ENCODE measurements at regions not wholly inside any gene's neighbourhood (a gene's known extent, or its start where the extent isn't known, plus 50 kb on each side); places are given as distances from the start of the nearest gene placed in this dataset.
"Not testable (repeated sequence)": the region's sequence is repeated elsewhere in the genome, so short reads cannot be mapped to it uniquely, and the experiment has no call there.

DNA sequence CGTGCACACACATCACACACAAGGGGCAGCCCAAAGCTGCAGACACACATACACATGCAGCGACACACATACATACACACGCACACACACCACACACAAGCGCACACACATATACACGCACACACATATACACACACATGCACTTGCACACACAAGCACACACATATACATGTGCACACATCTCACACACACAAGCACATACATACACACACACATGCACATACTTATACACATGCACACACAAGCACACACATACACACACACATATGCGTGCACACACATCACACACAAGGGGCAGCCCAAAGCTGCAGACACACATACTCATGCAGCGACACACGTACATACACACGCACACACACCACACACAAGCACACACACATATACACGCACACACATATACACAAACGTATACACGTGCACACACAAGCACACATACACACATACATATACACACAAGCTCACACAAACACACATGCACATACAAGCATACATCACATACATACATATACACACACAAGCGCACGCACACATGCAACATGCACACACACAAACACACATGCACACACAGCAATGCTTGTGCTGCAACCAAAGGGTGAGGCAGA is 178.8 kb upstream of the PFKP start:
- DNase-seq, result no peak

DNA sequence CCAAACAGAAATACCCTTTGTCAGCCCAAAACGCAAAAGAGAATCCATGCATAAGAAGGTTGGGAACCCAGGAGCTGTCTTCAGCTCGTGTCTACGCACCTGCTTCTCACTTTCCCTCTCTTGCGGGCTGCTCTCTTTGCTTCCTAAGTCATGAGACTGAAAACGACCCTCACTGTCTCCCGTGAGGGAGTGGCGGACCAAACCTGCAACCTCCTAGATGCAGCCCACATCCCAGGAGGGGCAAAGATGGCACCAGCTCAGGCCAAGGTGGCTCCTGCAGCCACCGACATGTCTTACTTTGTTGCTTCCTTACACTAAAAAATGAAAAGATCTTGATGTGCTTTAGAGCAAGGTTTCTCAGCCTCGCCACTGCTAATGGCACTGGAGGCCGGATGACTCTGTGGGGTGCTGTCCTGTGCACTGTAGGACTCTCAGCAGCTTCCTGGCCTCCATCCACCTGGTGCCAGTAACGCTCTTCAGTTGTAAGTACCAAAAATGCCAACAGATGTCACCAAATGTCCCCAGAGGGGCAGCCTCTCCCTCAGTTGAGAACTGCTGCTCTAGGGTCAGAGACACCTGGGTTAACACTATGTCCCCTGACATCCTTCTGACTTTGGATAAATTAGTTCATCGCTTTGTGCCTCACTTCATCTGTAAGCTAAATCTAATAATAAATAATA is 179.8 kb upstream of the PFKP start:
- no peak for DNase-seq

DNA sequence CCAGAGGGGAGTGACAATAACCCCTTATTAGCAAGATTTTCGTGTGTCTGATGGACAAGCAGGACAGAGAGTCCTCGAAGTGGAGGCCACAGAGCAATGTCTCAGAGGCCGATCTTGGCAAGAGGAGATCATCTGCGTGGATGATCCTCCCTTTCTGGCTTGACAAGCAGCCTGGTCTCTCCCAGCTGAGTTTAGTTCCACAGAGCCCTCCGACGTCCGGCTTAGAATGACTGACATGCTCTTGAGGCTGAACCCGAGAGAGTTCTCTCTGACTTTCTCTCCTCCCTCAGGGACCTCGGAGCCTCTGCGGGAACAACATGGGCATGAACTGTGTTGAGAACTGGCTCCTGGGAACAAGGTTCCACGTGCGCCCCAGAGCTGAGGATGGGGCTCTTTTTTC is 180.7 kb upstream of the PFKP start:
- DNase-seq, result no peak

DNA sequence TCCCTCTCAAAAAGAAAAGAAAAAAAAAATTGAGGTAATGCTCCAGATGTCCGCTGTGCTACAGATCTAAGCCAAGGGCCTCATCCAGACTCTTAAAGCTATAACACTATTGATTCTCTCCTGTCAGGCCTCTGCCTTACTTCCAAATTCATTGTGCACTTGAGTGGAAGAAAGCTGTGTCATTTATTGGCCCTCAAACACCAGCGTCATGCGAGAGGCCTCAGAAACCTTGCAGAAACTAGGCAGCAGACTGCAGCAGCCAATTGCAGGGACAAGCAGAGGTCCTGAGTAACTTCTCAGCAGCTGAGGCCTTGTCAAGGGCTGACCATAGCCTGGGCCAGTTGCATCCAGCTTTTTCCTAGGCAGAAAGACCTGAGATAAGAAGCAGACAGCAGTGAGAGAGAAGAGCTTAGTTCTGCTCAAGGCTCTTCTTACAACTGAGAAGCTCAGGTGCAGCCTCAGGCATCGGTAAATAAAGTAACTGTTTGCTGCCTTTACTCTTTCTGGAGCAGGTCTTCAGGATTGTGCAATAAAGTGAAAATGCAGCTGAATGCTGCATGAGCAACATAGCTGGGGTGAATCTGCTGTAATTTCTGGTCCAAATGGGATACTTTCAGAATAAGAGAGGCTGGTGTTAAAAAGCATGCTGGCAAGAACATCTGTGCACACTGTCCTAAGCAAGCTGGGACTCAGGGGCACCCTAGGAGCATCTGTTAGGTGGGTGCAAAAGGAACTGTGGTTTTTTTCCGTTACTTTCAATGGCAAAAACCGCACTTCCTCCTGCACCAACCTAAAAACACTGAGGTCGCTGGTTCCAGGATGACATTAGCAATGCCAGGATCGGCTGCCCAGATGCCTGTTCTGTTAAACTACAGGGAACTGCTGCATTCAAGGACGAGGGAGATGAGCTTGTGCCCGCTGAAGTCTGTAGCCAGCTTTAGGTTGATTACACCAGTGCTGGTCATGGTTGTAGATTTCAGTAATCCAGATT is 181.8 kb upstream of the PFKP start:
- no peak for DNase-seq

GRCh38 chr10:2883983-2884540 is 183.3 kb upstream of the PFKP start:
- DNase-seq, result not testable (repeated sequence)

DNA sequence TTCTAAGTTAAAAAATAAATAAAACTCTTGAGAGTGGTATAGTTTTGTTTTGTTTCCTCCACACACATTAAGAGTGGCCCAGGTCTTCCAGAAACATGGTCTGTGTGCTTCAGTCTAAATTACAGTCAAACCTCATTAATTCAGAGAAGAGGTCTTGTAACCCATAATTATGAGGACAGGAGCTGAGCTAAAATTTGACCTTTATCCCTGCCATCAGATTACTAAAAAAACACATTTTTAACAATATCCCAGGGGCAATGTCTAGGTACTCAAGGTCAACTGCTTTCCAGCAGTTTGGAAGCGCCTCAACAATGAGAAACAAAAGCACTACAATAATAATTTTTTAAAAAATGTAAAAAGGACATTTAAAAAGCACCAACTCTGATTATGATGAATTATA is 184.1 kb upstream of the PFKP start:
- no peak for DNase-seq

DNA sequence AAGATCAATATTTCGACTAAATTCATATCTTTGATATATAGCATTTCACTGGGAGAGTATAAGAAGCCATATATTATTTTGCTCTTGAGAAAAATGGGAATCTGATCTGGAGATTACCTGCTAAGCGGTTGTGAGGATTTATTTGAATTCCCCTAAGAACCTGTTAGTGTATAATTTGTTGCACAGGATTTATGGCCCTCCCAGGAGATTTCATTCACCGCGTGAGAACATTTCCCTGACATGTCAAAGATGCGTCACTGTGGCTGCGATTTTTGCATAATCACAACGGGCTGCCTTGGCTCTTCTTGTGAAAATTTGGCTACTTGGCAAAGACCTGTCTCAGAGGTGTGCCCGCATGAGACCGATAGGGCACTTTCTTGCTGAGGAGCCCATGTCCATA is 184.7 kb upstream of the PFKP start:
- DNase-seq, result no peak

- no peak for DNase-seq
Measured at GRCh38 chr10:2881720-2882620, 185.4 kb upstream of the PFKP start.

DNA sequence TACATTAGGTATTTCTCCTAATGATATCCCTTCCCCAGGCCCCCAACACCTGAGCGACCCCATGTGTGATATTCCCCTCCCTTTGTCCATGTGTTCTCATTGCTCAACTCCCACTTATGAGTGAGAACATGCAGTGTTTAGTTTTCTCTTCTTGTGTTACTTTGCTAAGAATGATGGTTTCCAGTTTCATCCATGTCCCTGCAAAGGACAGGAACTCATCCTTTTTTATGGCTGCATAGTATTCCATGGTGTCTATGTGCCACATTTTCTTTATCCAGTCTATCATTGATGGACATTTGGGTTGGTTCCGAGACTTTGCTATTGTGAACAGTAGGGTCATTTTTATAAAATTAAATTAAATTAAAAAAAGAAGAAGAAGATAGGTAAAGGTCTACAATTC is 187.3 kb upstream of the PFKP start:
- DNase-seq, result not testable (repeated sequence)

- no peak for DNase-seq
Measured at GRCh38 chr10:2878818-2879217, 188.5 kb upstream of the PFKP start.

- no peak for DNase-seq
Measured at GRCh38 chr10:2876032-2876431, 191.3 kb upstream of the PFKP start.

DNA sequence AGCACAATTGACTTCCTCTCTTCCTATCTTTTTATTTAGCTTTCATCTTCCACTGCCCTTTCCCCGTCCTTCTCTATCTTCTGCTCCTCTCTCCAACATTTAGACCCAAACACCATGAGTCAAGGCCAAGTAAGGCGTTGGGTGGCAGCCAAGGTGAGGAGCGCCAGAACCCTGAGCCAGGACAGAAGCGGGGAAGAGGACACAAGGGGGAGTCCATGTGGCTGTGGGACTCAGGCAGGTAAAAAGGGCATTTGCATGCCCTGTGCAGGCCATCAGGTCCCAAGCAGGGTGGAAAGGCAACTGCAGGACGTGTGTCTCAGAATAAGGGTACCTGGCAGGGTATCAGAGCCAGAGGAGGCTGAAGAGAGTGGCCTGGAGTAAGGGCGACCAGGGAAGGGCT is 192.4 kb upstream of the PFKP start:
- no peak for DNase-seq

DNA sequence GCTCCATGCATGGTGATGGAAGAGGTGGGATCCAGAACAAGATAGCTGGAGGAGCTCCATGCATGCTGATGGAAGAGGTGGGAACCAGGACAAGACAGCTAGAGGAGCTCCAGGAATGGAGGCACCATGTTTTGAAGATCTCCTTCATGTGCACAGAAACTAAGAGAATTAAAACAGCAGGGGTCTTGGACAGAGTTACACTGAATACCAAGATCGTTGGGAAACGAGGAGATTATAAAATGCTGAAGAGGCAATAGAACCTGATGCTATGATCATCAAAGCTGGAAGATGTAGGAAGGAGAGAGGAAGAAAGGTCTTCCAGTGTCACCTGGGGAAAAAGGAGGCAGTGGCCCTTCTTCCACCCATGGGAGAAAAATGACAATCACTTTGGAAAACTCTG is 193.6 kb upstream of the PFKP start:
- DNase-seq, result no peak

GRCh38 chr10:2871673-2872219 is 195.6 kb upstream of the PFKP start:
- DNase-seq, result no peak

DNA sequence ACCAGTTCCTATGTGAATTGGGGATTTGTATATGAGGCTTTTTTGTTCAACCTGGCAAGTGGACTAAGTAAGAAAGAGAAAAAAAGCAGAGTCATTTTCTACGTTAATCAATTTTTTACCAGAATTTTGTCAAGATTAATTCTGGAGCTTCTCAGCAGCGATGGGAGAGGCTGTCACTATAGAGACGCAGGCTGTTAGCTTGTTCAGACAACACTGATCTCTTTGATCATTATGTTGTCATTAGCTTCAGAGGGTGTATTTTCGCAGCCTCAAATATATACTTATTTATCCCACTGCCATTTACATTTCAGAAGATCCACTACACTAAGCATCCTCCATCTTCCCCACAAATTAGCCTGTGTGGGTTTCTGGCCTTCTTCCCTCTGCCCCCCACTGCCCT is 196.7 kb upstream of the PFKP start:
- DNase-seq, result no peak

DNA sequence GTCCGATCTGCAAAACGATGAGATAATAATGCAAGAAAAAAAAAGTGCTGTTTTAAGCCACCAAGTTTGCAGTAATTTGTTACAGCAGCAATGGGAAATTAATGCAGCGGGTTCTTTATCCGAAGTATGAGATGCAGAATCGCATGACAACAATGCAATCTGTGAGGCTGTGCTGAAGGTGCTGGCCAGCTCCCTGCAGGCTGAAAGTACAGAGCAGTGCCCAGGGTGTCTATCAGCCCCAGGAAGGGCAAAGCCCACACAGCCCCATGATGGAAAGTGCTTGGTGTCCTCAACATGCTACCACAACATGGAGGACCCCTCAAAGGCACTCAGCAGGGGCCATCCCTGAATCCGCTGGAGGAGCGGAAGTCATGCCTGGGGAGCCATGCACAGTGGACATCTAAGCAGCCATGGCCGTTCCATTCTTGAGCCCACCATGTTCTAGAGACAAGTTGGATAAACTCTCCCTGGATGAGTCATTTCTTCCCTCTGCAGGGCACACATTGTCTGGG is 199.5 kb upstream of the PFKP start:
- DNase-seq, result no peak

- no peak for DNase-seq
Measured at GRCh38 chr10:2866569-2866968, 200.8 kb upstream of the PFKP start.

GRCh38 chr10:2861632-2862210 is 205.6 kb upstream of the PFKP start:
- DNase-seq, result no peak

GRCh38 chr10:2858452-2858851 is 208.9 kb upstream of the PFKP start:
- DNase-seq, result no peak

DNA sequence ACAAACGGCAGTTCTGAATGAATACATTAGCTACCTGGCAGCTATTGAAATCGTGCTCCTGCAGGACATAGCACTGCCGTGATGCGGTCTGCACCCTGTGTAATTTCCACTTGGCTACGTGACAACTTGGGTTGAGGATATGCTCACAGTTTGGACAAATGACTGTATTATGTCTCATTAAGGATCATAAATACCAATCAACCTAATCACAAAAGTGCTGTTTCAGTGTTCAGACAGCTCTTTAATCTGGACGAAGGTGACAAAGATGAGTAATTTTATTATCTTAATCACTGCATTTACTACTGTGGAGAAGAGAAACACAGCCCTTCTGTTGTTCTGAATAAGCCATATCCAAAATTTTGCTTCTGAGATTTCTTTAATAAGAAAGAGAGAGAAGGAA is 210.8 kb upstream of the PFKP start:
- DNase-seq, result no peak

- DNase-seq, result no peak
Measured at GRCh38 chr10:2852574-2853323, 214.6 kb upstream of the PFKP start.
